Calu3 (cell line): ENCODE measurements at regions not wholly inside any gene's neighbourhood (a gene's known extent, or its start where the extent isn't known, plus 50 kb on each side); places are given as distances from the start of the nearest gene placed in this dataset.

Experiments used
- BruUV-seq: library from RNA; stranded (reverse); fragments of 400-500 nt; replicated peaks from 2 replicates; lab custom pipeline; 2021; lab: Mats Ljungman, UMichigan
- CTCF ChIA-PET: fragments of 300-600 bp; sonication (Branson Sonifier 250); formaldehyde crosslinking; loops from one replicate; lab custom pipeline; 2022; ENCODE audit warnings: antibody characterized with exemption; lab: Charles Lee
- DNase-seq: peaks from one replicate; pipeline ENCODE4 v3.0.0; 2022
- H3K27ac Mint-ChIP-seq: one replicate; pipeline ENCODE4 v1.8.0; 2022; ENCODE audit warnings: mixed read lengths; ENCODE audit not compliant: unreplicated experiment
- H3K27me3 Mint-ChIP-seq: one replicate; pipeline ENCODE4 v1.8.0; 2022; ENCODE audit warnings: mixed read lengths; ENCODE audit not compliant: unreplicated experiment
- H3K36me3 Mint-ChIP-seq: one replicate; pipeline ENCODE4 v1.8.0; 2022; ENCODE audit warnings: mild to moderate bottlenecking, moderate library complexity, mixed read lengths; ENCODE audit not compliant: insufficient read depth, unreplicated experiment
- H3K4me1 Mint-ChIP-seq: one replicate; pipeline ENCODE4 v1.8.0; 2022; ENCODE audit warnings: mild to moderate bottlenecking, low read depth, mixed read lengths; ENCODE audit not compliant: unreplicated experiment
- H3K4me3 Mint-ChIP-seq: one replicate; pipeline ENCODE4 v1.8.0; 2022; ENCODE audit warnings: mild to moderate bottlenecking, low read depth, moderate library complexity, mixed read lengths; ENCODE audit not compliant: unreplicated experiment
- H3K9me3 Mint-ChIP-seq: one replicate; pipeline ENCODE4 v1.8.0; 2022; ENCODE audit warnings: low read depth, mixed read lengths; ENCODE audit not compliant: unreplicated experiment
- intact Hi-C: fragments of 100-400 bp; cut with micrococcal nuclease; formaldehyde crosslinking; loops from one replicate; pipeline ENCODE4 v1.10.0; 2022; ENCODE audit not compliant: unreplicated experiment
- TF ChIP-seq, protein P1 (sequence below): fragments of 200-600 bp; IDR thresholded peaks from one replicate; pipeline ENCODE4 v1.8.0; 2022; ENCODE audit warnings: antibody characterized with exemption; ENCODE audit not compliant: unreplicated experiment

DNA sequence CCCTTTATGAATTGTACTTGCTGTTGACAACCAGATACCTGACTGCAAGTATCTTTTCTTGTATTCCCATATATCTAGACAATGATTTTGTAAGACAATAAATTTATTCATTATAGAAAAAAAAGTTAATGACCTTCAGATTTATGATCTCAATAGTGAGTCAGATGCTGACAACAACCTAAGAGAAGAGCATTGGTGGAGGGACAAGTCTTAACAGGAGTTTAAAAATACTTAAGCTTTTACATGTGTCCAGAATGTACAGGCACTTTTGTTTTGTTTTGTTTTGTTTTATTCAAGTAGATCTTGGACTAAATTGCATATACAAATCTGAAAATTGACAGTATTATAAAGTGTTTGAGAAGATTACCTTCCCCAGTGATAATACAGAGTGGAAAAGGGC lies 1544.6 kb upstream of the B3GALT2 start:
- TF ChIP-seq, protein P1, sequence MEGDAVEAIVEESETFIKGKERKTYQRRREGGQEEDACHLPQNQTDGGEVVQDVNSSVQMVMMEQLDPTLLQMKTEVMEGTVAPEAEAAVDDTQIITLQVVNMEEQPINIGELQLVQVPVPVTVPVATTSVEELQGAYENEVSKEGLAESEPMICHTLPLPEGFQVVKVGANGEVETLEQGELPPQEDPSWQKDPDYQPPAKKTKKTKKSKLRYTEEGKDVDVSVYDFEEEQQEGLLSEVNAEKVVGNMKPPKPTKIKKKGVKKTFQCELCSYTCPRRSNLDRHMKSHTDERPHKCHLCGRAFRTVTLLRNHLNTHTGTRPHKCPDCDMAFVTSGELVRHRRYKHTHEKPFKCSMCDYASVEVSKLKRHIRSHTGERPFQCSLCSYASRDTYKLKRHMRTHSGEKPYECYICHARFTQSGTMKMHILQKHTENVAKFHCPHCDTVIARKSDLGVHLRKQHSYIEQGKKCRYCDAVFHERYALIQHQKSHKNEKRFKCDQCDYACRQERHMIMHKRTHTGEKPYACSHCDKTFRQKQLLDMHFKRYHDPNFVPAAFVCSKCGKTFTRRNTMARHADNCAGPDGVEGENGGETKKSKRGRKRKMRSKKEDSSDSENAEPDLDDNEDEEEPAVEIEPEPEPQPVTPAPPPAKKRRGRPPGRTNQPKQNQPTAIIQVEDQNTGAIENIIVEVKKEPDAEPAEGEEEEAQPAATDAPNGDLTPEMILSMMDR, result no peak
- BruUV-seq, result no TSS peak

DNA sequence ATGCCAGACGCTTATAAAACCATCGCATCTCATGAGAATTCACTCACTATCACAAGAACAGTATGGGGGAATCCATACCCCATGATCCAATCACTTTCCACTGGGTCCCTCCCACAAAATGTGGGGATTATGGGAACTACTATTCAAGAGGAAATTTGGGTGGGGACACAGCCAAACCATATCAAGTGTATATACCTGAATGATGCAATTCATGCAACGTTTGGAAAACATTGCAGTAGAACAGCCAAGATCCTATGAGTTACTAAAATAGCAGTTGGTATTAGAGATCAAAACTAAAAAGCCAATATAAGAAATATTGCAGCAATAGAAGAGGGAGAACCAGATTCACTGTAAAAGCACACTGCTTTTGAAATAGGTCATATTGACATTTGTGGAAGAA lies 1543.9 kb upstream of the B3GALT2 start:
- H3K9me3 Mint-ChIP-seq, result no peaks in the 10 kb centered on the region
- CTCF ChIA-PET, result no interaction called here
- no TSS peak for BruUV-seq

More for the DNA sequence above, 1544.6 kb upstream of the B3GALT2 start:
- H3K27ac Mint-ChIP-seq, result no peak overlapping the region
- CTCF ChIA-PET, result no interaction called here
- H3K4me1 Mint-ChIP-seq, result no peaks in the 10 kb centered on the region
- no peaks in the 10 kb centered on the region for H3K27me3 Mint-ChIP-seq
- intact Hi-C loops, result no loop called here
- no peaks in the 10 kb centered on the region for H3K36me3 Mint-ChIP-seq
- DNase-seq, result no peak
- H3K4me3 Mint-ChIP-seq, result no peak overlapping the region
- no peaks in the 10 kb centered on the region for H3K9me3 Mint-ChIP-seq

DNA sequence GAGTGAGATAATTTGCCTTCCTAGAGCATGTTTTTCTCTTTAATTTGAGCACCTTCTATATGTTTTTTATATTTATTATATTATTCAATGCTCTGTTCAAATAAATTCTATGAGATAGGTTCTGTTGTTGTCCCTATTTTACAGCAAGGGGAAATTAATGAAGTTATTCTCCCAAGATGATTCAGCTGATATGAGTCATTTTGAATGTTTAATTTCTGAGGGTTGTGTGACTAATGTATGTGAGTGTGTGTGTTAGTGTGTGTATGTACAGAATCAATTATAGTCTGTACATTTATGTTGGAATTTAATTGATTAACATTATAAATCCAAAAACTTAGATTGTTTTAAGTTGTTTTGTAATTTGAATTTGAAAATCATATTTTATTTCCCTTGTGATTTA lies 1536.7 kb upstream of the B3GALT2 start:
- BruUV-seq, result no TSS peak
- intact Hi-C loops, result no loop called here
- CTCF ChIA-PET, result no interaction called here
- TF ChIP-seq, protein P1, result no peak
- H3K4me1 Mint-ChIP-seq, result no peaks in the 10 kb centered on the region
- DNase-seq, result no peak
- no peak overlapping the region for H3K27ac Mint-ChIP-seq
- no peak overlapping the region for H3K4me3 Mint-ChIP-seq
- H3K36me3 Mint-ChIP-seq, result no peaks in the 10 kb centered on the region
- H3K27me3 Mint-ChIP-seq, result no peaks in the 10 kb centered on the region
- H3K9me3 Mint-ChIP-seq, result no peaks in the 10 kb centered on the region

More for the DNA sequence above, 1543.9 kb upstream of the B3GALT2 start:
- intact Hi-C loops, result no loop called here
- no peaks in the 10 kb centered on the region for H3K4me1 Mint-ChIP-seq
- H3K27me3 Mint-ChIP-seq, result no peaks in the 10 kb centered on the region
- DNase-seq, result no peak
- no peak overlapping the region for H3K27ac Mint-ChIP-seq
- no peaks in the 10 kb centered on the region for H3K36me3 Mint-ChIP-seq
- TF ChIP-seq, protein P1, result no peak
- no peak overlapping the region for H3K4me3 Mint-ChIP-seq

DNA sequence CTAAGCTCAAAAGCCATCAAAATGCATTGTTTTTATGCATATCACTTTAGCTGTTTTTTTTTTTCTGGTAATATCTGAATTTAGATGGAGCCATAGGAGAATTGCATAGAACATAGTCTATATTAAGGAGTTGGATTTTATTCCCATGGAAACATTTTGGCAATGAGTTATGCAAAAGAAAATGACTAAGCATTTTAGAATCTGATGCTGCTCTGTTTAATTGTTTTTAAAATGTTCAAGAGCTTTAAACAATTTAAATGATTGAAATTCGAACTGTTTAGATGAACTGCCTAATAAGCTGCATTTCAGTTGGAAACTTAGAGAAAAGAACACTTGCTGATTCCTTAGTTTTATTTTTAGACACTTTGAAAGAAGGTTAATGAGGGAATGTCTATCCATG lies 1531.5 kb upstream of the B3GALT2 start:
- DNase-seq, result no peak
- Mint-ChIP-seq H3K4me1 (no peaks in the 10 kb centered on the region), H3K27ac (no peak overlapping the region), H3K4me3 (no peak overlapping the region), H3K9me3 (no peaks in the 10 kb centered on the region), H3K36me3 (no peaks in the 10 kb centered on the region), H3K27me3 (no peaks in the 10 kb centered on the region)
- TF ChIP-seq, protein P1, result no peak
- BruUV-seq, result no TSS peak
- intact Hi-C loops, result loop anchor here (10.0 kb wide), 1 partner anchor 227 kb away; no protein-coding TSS in a partner anchor
- CTCF ChIA-PET, result no interaction called here
